Heart left ventricle (tissue), 13 donors: ENCODE measurements at regions not wholly inside any gene's neighbourhood (a gene's known extent, or its start where the extent isn't known, plus 50 kb on each side); places are given as distances from the start of the nearest gene placed in this dataset.

ENCODE experiments used
- CTCF ChIP-seq, 12 donors: fragments of 200-600 bp; sonication (generic) in 4 of 12; IDR thresholded peaks; one replicate each; pipeline versions ENCODE4 v1.5.0 to v1.8.0; 2018 to 2022; ENCODE audit warnings: antibody characterized with exemption in 12 of 12, mild to moderate bottlenecking in 5 of 12
- POLR2A ChIP-seq, 2 donors: fragments of 450-650 bp; IDR thresholded peaks; one replicate each; pipeline ENCODE4 v1.6.1; 2017; ENCODE audit warnings: antibody characterized with exemption in 2 of 2, mild to moderate bottlenecking in 2 of 2, moderate library complexity in 2 of 2
- donor health status: ischemic (EF 13 %, LVEDD 7.1; RV severe dilation, severe dysfunction).
- donor health status: DM: no; HTN: yes; CAD: no.
- donor health status: DM: no; HTN: no; CAD: no.
- donor health status: ischemic (EF 25% LVEDD 6.9; RV normal size, moderate dysfunction).
- donor health status: ischemic (EF 25% LVEDD 5.7; RV mildly dilated, moderate dysfunction).
- donor health status: ischemic (EF 35%, LVEDD 5.7; RV mildly dilated, moderate dysfunction).
- donor health status: nonischemic (EF 11% LVEDD 7.7; RV severe dilation, severe dysfunction).
- donor health status: DM: yes; HTN: yes; CAD: no.
- donor health status: PGD.
- donor health status: ischemic (EF 29% LVEDD 5.4; RV normal size, mild dysfunction).
- donor health status: nonischemic (EF 23%, LVEDD 6.1; RV moderate dilation, normal function).

GRCh38 chr5:15222156-15222555 lies 277.8 kb upstream of the FBXL7 start:
- TF ChIP-seq CTCF (IDR thresholded peaks at IDR 0.05): no peak
- no peak for TF ChIP-seq POLR2A (IDR thresholded peaks at IDR 0.05)
